OCI-LY3 (cell line): ENCODE measurements at regions not wholly inside any gene's neighbourhood (a gene's known extent, or its start where the extent isn't known, plus 50 kb on each side); places are given as distances from the start of the nearest gene placed in this dataset.
"Not testable (repeated sequence)": the region's sequence is repeated elsewhere in the genome, so short reads cannot be mapped to it uniquely, and the experiment has no call there.

Source experiments
- H2AFZ ChIP-seq: fragments of 200-600, 300-600 bp; shearing (Covaris generic); 2 replicates; pipeline ENCODE4 v1.6.0; 2014; ENCODE audit warnings: antibody characterized with exemption, low read depth, low read length
- H3K27ac ChIP-seq: fragments of 200-600, 300-600 bp; sonication (generic); 2 replicates; pipeline ENCODE4 v1.5.1; 2014; ENCODE audit warnings: mild to moderate bottlenecking, low read length, moderate library complexity, mixed read lengths
- H3K27me3 ChIP-seq: fragments of 200-600, 300-600 bp; sonication (generic); 2 replicates; pipeline ENCODE4 v1.6.1; 2014; ENCODE audit warnings: low read depth, low read length, mixed read lengths
- H3K36me3 ChIP-seq: fragments of 200-600, 300-600 bp; sonication (generic); replicated peaks from 2 replicates; pipeline ENCODE3; 2014; ENCODE audit warnings: low read depth, low read length, mixed read lengths
- H3K4me1 ChIP-seq: fragments of 300-600, 200-600 bp; sonication (generic); 2 replicates; pipeline ENCODE4 v1.6.1; 2014; ENCODE audit warnings: low read length, mixed read lengths
- H3K4me2 ChIP-seq: fragments of 200-600, 300-600 bp; sonication (generic); 2 replicates; pipeline ENCODE4 v1.6.1; 2014; ENCODE audit warnings: low read length, mixed read lengths
- H3K4me3 ChIP-seq: fragments of 300-600, 200-600 bp; sonication (generic); 2 replicates; pipeline ENCODE4 v1.5.1; 2014; ENCODE audit warnings: antibody characterized with exemption, mild to moderate bottlenecking, low read length, moderate library complexity
- H3K79me2 ChIP-seq: fragments of 300-600, 200-600 bp; shearing (Covaris generic); 2 replicates; pipeline ENCODE4 v1.6.1; 2014; ENCODE audit warnings: mild to moderate bottlenecking, low read length, mixed read lengths
- H3K9ac ChIP-seq: fragments of 300-600, 200-600 bp; shearing (Covaris generic); 2 replicates; pipeline ENCODE4 v1.6.0; 2014; ENCODE audit warnings: mild to moderate bottlenecking, low read length, moderate library complexity
- H3K9me3 ChIP-seq: fragments of 200-600, 300-600 bp; shearing (Covaris generic); 2 replicates; pipeline ENCODE4 v1.6.1; 2014; ENCODE audit warnings: low read length, mixed read lengths; ENCODE audit not compliant: insufficient read depth
- H4K20me1 ChIP-seq: fragments of 200-600, 300-600 bp; sonication (generic); 2 replicates; pipeline ENCODE4 v1.6.1; 2016; ENCODE audit warnings: low read length, mixed read lengths; ENCODE audit not compliant: insufficient read depth
- EZH2phosphoT487 ChIP-seq: fragments of 200-600 bp; shearing (Covaris generic); IDR thresholded peaks from 2 replicates; pipeline ENCODE4 v1.6.1; 2018; ENCODE audit warnings: antibody characterized with exemption, mixed run types, low read depth
- TF ChIP-seq, protein P1 (sequence below): fragments of 200-600, 300-600 bp; sonication (generic); IDR thresholded peaks from 2 replicates; pipeline ENCODE4 v1.5.1; 2014; ENCODE audit warnings: antibody characterized with exemption, low read length, low read depth

DNA sequence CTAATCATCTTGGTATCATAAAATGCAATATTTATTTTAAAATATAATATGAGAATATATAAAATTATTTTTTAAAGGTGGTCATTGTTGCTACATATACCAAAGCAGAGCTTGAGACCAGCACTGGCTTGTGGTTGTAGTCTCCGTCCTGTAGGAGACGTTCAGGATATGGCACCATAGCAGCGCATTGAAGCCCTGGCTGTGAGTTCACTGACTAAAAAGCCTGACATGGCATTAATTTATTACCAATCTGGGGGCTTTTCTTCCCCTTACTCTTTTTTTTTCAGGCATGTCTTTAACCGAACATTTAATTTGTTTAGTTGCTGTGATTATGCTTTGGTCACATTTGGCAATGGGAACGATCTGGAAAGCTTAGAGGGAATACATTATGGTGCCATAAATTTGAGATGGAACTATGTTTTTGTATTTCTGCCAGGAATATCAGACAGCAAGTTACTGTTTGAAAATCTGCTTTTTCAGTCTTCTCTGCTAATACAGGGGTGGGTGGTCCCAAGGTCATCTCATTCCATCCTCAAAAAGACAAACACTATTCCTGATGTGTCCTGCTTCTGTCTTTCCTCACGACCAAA, 108.5 kb downstream of the ZIC4 start:
- no peak overlapping the region for H3K9ac ChIP-seq
- no peaks in the 10 kb centered on the region for H3K27me3 ChIP-seq
- no peaks in the 10 kb centered on the region for H4K20me1 ChIP-seq
- TF ChIP-seq, protein P1, sequence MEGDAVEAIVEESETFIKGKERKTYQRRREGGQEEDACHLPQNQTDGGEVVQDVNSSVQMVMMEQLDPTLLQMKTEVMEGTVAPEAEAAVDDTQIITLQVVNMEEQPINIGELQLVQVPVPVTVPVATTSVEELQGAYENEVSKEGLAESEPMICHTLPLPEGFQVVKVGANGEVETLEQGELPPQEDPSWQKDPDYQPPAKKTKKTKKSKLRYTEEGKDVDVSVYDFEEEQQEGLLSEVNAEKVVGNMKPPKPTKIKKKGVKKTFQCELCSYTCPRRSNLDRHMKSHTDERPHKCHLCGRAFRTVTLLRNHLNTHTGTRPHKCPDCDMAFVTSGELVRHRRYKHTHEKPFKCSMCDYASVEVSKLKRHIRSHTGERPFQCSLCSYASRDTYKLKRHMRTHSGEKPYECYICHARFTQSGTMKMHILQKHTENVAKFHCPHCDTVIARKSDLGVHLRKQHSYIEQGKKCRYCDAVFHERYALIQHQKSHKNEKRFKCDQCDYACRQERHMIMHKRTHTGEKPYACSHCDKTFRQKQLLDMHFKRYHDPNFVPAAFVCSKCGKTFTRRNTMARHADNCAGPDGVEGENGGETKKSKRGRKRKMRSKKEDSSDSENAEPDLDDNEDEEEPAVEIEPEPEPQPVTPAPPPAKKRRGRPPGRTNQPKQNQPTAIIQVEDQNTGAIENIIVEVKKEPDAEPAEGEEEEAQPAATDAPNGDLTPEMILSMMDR = no peak
- TF ChIP-seq EZH2phosphoT487 = no peak
- H3K79me2 ChIP-seq = no peaks in the 10 kb centered on the region
- H3K27ac ChIP-seq = no peak overlapping the region
- no peaks in the 10 kb centered on the region for H3K4me1 ChIP-seq
- H3K36me3 ChIP-seq = no peaks in the 10 kb centered on the region
- H2AFZ ChIP-seq = no peak overlapping the region
- H3K4me2 ChIP-seq = no peak overlapping the region
- no peak overlapping the region for H3K4me3 ChIP-seq
- H3K9me3 ChIP-seq = no peaks in the 10 kb centered on the region

GRCh38 chr3:147287370-147287769, 119.0 kb downstream of the ZIC4 start:
- H3K4me3 ChIP-seq, H4K20me1 ChIP-seq, H3K4me2 ChIP-seq, H3K9me3 ChIP-seq, H3K27ac ChIP-seq, H3K9ac ChIP-seq, H3K27me3 ChIP-seq, H3K4me1 ChIP-seq, H3K79me2 ChIP-seq, H3K36me3 ChIP-seq, H2AFZ ChIP-seq: not testable (repeated sequence)

DNA sequence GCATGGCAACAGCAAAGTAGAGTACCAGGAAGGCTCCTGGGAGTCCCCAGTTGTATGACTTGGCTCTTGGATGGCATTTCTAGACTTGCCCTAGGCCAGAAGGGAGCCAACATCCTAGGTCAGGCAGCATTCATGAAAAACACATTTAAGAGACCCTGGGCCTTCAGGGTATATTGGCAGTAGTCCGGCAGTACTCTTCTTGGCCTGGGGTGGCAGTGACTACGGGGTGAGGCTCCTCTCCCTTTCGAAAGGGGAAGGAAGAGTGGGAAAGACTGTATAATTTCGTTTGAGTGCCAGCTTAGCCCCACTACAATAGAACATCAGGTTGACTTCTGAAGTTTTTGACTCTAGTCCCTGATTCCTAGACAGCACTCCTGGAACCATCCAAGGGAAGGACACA, 136.4 kb downstream of the ZIC4 start:
- TF ChIP-seq, protein P1 = no peak
- TF ChIP-seq EZH2phosphoT487 = no peak
- H3K27me3 ChIP-seq = no peaks in the 10 kb centered on the region
- H3K4me3 ChIP-seq = no peak overlapping the region
- H4K20me1 ChIP-seq = no peaks in the 10 kb centered on the region
- H2AFZ ChIP-seq = no peak overlapping the region
- H3K9ac ChIP-seq = no peak overlapping the region
- H3K9me3 ChIP-seq = no peaks in the 10 kb centered on the region
- no peak overlapping the region for H3K4me2 ChIP-seq
- H3K27ac ChIP-seq = no peak overlapping the region
- no peaks in the 10 kb centered on the region for H3K36me3 ChIP-seq
- H3K4me1 ChIP-seq = no peaks in the 10 kb centered on the region
- no peaks in the 10 kb centered on the region for H3K79me2 ChIP-seq

- H4K20me1 ChIP-seq = no peaks in the 10 kb centered on the region
- H3K4me1 ChIP-seq = peaks cover 4% of the 10 kb centered on the region
- H3K9me3 ChIP-seq = no peaks in the 10 kb centered on the region
- H3K4me3 ChIP-seq = no peak overlapping the region
- no peaks in the 10 kb centered on the region for H3K36me3 ChIP-seq
- H3K79me2 ChIP-seq = no peaks in the 10 kb centered on the region
- H2AFZ ChIP-seq = no peak overlapping the region
- no peak for TF ChIP-seq EZH2phosphoT487
- TF ChIP-seq, protein P1 = no peak
- no peak overlapping the region for H3K9ac ChIP-seq
- no peak overlapping the region for H3K4me2 ChIP-seq
- H3K27me3 ChIP-seq = no peaks in the 10 kb centered on the region
- no peak overlapping the region for H3K27ac ChIP-seq
Observed at GRCh38 chr3:147267434-147267833, 138.9 kb downstream of the ZIC4 start.
